ENCODE measurements at regions not wholly inside any gene's neighbourhood (a gene's known extent, or its start where the extent isn't known, plus 50 kb on each side); places are given as distances from the start of the nearest gene placed in this dataset.

DNA sequence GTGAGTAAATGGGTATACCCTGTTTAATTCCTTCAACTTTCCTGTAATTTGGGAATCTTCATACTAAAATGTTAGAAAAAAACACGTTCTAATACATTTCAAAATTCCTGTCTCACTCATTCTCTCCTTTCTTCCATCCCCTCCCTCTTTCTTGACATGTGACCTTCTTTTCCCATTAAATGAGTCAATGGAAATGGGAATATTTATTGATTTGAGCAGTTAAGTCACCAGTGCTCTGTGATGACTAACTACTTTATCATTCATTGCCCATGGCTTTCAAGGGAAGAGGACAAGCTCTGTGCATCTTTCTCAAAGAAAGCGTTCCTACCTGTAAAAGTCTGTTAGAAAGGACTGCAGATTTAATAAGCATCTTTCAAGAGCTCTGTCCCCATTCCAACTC, 144.4 kb upstream of the MAP3K1 start:
- TF ChIP-seq ZNF879 (CRISPR knock-in tag; IDR thresholded peaks at IDR 0.05) (no peak), NR3C1 (CRISPR knock-in tag; IDR thresholded peaks at IDR 0.05) (no peak), BHLHE40 (IDR thresholded peaks at IDR 0.05; ENCODE audit: low read length) (no peak), POLR2A (IDR thresholded peaks at IDR 0.05; ENCODE audit: insufficient read depth in 1 of 2, low read depth in 2 of 2, low read length in 2 of 2) (no peak), TP53 (CRISPR knock-in tag; conservative IDR thresholded peaks at IDR 0.05) (no peak), ZNF775 (CRISPR knock-in tag; IDR thresholded peaks at IDR 0.05; ENCODE audit: borderline replicate concordance) (no peak), SMC3 (IDR thresholded peaks at IDR 0.05; ENCODE audit: low read length) (no peak), HOXA7 (CRISPR knock-in tag; IDR thresholded peaks at IDR 0.05) (no peak), ZNF709 (CRISPR knock-in tag; IDR thresholded peaks at IDR 0.05) (no peak), NCOR1 (IDR thresholded peaks at IDR 0.05; ENCODE audit: borderline replicate concordance, low read length) (no peak)
- TF ChIP-seq, protein P1, sequence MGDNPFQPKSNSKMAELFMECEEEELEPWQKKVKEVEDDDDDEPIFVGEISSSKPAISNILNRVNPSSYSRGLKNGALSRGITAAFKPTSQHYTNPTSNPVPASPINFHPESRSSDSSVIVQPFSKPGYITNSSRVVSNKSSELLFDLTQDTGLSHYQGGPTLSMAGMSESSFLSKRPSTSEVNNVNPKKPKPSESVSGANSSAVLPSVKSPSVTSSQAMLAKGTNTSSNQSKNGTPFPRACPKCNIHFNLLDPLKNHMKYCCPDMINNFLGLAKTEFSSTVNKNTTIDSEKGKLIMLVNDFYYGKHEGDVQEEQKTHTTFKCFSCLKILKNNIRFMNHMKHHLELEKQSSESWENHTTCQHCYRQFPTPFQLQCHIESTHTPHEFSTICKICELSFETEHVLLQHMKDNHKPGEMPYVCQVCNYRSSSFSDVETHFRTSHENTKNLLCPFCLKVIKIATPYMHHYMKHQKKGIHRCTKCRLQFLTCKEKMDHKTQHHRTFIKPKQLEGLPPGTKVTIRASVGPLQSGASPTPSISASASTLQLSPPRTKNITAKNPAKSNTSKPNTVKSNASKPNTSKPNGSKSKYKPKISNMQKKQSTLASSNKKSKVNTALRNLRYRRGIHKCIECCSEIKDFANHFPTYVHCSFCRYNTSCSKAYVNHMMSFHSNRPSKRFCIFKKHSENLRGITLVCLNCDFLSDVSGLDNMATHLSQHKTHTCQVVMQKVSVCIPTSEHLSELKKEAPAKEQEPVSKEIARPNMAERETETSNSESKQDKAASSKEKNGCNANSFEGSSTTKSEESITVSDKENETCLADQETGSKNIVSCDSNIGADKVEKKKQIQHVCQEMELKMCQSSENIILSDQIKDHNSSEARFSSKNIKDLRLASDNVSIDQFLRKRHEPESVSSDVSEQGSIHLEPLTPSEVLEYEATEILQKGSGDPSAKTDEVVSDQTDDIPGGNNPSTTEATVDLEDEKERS (CRISPR knock-in tag; IDR thresholded peaks at IDR 0.05) = no peak
- TF ChIP-seq, protein P2, sequence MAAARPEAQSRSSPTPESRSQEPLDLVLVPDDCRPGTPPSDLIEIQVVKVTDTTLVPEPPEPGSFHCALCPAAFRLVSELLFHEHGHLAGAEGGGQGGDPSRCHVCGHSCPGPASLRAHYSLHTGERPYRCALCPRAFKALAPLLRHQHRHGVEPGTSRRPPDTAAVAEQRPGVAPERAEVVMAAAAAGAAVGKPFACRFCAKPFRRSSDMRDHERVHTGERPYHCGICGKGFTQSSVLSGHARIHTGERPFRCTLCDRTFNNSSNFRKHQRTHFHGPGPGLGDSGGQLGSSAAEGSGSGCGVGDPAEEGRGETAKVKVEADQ (CRISPR knock-in tag; IDR thresholded peaks at IDR 0.05; ENCODE audit: borderline replicate concordance) = no peak

Data from HepG2 (cell line).